ENCODE measurements at regions not wholly inside any gene's neighbourhood (a gene's known extent, or its start where the extent isn't known, plus 50 kb on each side); places are given as distances from the start of the nearest gene placed in this dataset.
A peak's percentile ranks its signal among the peaks of the same experiment; 100 is the strongest.
"Not testable (repeated sequence)": the region's sequence is repeated elsewhere in the genome, so short reads cannot be mapped to it uniquely, and the experiment has no call there.

GRCh38 chr5:62199792-62200716 is 106.0 kb upstream of the KIF2A start:
- H3K27ac Mint-ChIP-seq = no peak overlapping the region
- no peaks in the 10 kb centered on the region for H3K36me3 Mint-ChIP-seq (ENCODE audit: low read depth)
- H3K9me3 Mint-ChIP-seq = no peaks in the 10 kb centered on the region
- no peak overlapping the region for H3K4me3 Mint-ChIP-seq
- intact Hi-C loops (cut with micrococcal nuclease) = no loop called here
- H3K4me1 Mint-ChIP-seq (ENCODE audit: low read depth) = no peaks in the 10 kb centered on the region
- H3K27me3 Mint-ChIP-seq = no peaks in the 10 kb centered on the region

DNA sequence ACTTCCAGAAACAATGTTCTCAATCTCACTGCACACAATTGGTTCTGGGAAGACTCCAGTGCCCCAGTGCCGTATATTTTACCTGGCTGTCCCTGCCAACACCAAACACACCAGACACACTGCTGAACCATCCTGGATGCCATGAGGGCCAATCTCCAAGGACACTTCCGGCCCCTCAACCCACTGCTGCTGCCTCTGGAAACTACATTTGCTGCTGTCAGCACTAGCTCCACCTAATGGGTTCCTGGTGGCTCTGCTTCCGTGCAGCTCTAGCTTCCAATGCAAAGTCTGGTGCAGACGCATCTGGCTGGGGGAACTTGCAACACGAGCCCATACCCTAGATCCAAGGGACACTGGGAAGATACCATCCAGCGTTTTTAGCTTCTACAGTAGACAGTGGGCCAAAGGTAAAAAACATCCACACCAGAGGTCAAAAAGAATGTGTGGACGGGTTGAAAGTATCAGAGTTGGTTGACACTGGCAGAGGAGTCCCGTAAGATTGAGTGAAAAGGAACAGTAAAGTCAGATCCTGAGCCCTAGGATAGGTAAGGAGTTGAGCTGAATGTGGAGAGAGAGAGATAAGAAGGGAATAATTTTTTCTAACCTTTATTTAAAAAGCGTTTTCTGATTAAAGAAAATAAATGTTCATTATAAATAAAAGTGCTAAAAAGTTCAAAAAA is 99.7 kb upstream of the KIF2A start:
- no peak overlapping the region for H3K4me3 Mint-ChIP-seq
- H3K4me1 Mint-ChIP-seq (ENCODE audit: low read depth) = no peaks in the 10 kb centered on the region
- no peaks in the 10 kb centered on the region for H3K27me3 Mint-ChIP-seq
- intact Hi-C loops (cut with micrococcal nuclease) = no loop called here
- H3K27ac Mint-ChIP-seq = no peak overlapping the region
- H3K36me3 Mint-ChIP-seq (ENCODE audit: low read depth) = no peaks in the 10 kb centered on the region
- no peaks in the 10 kb centered on the region for H3K9me3 Mint-ChIP-seq

DNA sequence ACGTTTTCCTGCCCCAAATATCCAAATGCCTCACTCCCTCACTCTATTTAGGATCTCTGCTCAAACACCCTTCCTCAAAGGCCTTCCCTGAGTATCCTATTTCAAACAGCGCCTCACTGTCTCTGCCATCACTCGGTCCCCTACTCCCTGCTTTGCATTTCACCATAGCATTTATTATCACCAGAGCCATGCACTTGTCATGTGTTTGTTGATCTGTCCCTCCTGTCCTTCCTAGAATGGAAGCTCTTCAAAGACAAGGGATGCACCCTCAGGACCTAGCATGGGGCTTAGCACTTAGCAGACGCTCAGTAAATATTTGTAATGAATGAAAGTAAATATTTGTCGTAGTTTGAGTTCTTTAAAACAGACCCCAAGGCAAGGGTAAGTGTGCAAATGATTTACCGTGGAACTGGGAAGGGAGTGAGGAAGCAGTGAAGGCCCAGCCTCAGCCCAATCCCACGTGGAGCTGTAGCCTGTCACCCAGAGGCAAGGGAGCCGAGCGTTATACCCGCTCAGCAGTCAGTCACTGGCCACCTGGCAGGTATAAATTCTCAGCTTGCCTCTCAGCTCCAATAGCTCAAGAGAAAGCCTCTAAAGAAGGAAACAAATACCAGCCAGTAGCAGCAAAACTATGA is 97.7 kb upstream of the KIF2A start:
- no peak overlapping the region for H3K4me3 Mint-ChIP-seq
- H3K36me3 Mint-ChIP-seq (ENCODE audit: low read depth) = no peaks in the 10 kb centered on the region
- H3K9me3 Mint-ChIP-seq = no peaks in the 10 kb centered on the region
- H3K27ac Mint-ChIP-seq = no peak overlapping the region
- H3K4me1 Mint-ChIP-seq (ENCODE audit: low read depth) = no peaks in the 10 kb centered on the region
- H3K27me3 Mint-ChIP-seq = no peaks in the 10 kb centered on the region
- intact Hi-C loops (cut with micrococcal nuclease) = no loop called here

DNA sequence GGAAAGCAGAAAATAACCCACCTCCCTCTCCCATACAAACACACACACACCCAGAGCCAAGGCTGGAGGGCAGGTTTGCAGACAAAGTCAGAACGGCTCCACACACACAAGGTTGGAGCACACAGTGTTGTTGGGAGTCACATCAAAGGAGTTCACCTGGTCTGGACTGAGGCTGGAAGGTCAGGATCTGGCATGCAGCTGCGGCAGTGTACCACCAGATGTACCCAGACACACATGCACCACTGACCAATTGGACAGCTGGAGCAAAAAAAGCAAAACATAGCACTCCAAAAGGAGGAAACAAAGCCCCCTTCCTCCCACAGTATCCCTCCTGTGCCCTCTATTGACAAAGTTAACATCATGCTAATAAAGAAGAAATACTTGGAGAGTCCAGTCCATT is 94.6 kb upstream of the KIF2A start:
- Mint-ChIP-seq H3K4me3 (no peak overlapping the region), H3K36me3 (ENCODE audit: low read depth) (no peaks in the 10 kb centered on the region), H3K4me1 (ENCODE audit: low read depth) (no peaks in the 10 kb centered on the region), H3K27ac (no peak overlapping the region), H3K27me3 (no peaks in the 10 kb centered on the region), H3K9me3 (no peaks in the 10 kb centered on the region)
- intact Hi-C loops (cut with micrococcal nuclease) = no loop called here

GRCh38 chr5:62212648-62213047 is 93.4 kb upstream of the KIF2A start:
- Mint-ChIP-seq H3K4me1 (ENCODE audit: low read depth) (no peaks in the 10 kb centered on the region), H3K9me3 (no peaks in the 10 kb centered on the region), H3K36me3 (ENCODE audit: low read depth) (no peaks in the 10 kb centered on the region), H3K27ac (no peak overlapping the region), H3K27me3 (no peaks in the 10 kb centered on the region), H3K4me3 (no peak overlapping the region)
- intact Hi-C loops (cut with micrococcal nuclease) = no loop called here

DNA sequence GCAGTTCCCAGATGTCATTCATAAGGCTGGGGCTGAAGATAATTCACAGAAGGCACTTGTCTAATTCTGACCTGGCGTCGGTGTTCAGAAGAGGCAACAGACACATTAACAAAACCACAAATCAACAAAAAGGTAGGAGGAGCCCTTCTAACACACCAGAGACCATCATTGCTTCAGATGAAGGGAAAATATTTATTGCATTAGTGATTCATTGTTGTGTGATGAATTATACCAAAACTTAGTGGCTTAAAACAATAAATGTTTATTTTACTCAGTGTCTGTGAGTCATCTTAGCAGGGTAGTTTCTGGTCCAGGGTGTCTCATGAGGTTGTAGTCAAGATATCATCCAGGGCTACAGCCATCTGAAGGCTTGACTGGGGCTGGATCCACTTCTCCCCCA is 91.3 kb upstream of the KIF2A start:
- H3K36me3 Mint-ChIP-seq (ENCODE audit: low read depth) = no peaks in the 10 kb centered on the region

GRCh38 chr5:62216603-62217002 is 89.4 kb upstream of the KIF2A start:
- H3K4me1 Mint-ChIP-seq (ENCODE audit: low read depth); H3K27me3 Mint-ChIP-seq; H3K27ac Mint-ChIP-seq; intact Hi-C loops (cut with micrococcal nuclease); H3K9me3 Mint-ChIP-seq; H3K4me3 Mint-ChIP-seq; H3K36me3 Mint-ChIP-seq (ENCODE audit: low read depth): not testable (repeated sequence)

More for the DNA sequence above, 91.3 kb upstream of the KIF2A start:
- intact Hi-C loops (cut with micrococcal nuclease) = no loop called here
- Mint-ChIP-seq H3K27ac (no peak overlapping the region), H3K4me3 (no peak overlapping the region), H3K4me1 (ENCODE audit: low read depth) (no peaks in the 10 kb centered on the region), H3K9me3 (no peaks in the 10 kb centered on the region), H3K27me3 (no peaks in the 10 kb centered on the region)

DNA sequence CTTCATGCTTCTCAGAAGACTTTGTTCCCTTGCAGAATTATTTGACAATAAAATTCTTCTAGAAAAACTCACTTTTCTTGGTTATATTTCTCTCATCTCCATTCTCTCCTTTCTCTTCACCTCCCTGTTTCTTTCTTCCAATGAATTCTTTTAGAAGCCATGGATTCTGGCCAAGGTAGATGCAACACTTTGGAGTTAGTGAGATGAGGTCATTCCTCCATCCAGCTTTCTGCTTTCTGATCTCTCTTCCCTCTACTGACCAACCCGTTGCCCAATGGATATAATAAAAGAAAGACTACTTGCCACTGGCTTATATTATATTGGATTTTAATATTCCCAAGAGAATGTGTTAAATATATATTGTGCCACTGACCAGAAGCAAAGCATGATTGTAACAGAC is 88.9 kb upstream of the KIF2A start:
- H3K27ac Mint-ChIP-seq; intact Hi-C loops (cut with micrococcal nuclease); H3K4me1 Mint-ChIP-seq (ENCODE audit: low read depth); H3K4me3 Mint-ChIP-seq; H3K36me3 Mint-ChIP-seq (ENCODE audit: low read depth); H3K9me3 Mint-ChIP-seq; H3K27me3 Mint-ChIP-seq: not testable (repeated sequence)

DNA sequence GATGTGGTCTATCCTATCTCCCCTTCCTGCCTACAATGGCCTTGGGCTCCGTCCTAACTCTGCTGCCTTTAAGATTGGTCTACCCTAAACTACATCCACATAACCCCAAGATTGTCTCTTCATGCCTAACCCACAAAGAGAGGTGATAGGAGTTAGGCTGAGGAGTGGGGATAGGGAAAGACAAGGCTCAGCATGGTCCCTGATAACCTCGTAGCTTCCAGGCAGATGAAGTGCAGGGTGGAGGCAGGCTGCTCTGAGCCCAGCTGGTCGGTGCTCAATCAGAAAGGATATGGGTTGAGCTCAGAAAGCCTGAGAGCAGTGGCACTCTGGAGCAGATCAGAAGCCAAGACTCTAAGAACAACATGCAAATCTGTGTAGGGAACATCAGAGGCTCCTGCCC is 87.1 kb upstream of the KIF2A start:
- H3K9me3 Mint-ChIP-seq; H3K4me3 Mint-ChIP-seq; H3K27me3 Mint-ChIP-seq; H3K36me3 Mint-ChIP-seq (ENCODE audit: low read depth); H3K27ac Mint-ChIP-seq; intact Hi-C loops (cut with micrococcal nuclease); H3K4me1 Mint-ChIP-seq (ENCODE audit: low read depth): not testable (repeated sequence)

DNA sequence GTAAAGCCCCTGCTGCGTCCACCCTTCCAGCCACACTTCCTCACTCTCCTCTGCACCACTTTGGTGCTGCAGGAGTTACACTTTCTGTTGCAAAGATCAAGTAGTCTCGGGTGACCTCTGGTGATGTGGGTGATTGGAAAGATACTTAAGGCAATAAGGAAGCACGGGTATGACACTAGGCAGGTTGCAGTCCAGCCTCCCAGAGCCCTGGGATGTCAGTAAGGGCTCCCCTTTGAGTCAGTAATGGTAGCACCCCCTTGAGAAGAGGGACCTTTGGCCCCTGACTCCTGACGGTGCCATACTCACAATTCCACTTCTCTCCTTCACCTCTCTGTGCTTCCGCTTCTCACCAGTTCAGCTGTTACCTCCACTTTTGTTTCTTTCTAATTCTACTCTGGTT is 84.1 kb upstream of the KIF2A start:
- not testable (repeated sequence) for H3K4me1 Mint-ChIP-seq (ENCODE audit: low read depth); H3K27me3 Mint-ChIP-seq; H3K4me3 Mint-ChIP-seq; H3K27ac Mint-ChIP-seq; H3K9me3 Mint-ChIP-seq; H3K36me3 Mint-ChIP-seq (ENCODE audit: low read depth)
- intact Hi-C loops (cut with micrococcal nuclease) = loop anchor here (5.0 kb wide), 1 partner anchor 130 kb away; no protein-coding TSS in a partner anchor

DNA sequence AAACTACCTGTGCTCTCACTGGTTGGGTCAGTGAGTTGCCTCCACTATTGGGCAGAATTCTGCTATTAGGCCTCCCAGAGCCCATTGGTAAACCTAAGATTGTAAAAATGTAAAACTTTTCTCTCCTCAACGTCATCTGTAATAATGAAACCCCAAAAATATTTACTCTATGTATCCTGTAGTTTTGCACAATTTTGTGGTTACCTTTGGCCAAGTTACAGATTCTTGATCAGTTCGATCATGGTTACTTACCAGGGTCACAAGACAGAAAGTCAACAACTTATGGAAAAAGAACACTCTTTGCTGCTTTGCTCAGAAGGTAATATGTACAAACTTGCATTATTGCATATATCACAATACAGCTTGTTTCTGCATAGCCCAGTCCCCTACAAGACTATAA is 83.7 kb upstream of the KIF2A start:
- not testable (repeated sequence) for H3K9me3 Mint-ChIP-seq; H3K27me3 Mint-ChIP-seq; H3K4me1 Mint-ChIP-seq (ENCODE audit: low read depth); H3K36me3 Mint-ChIP-seq (ENCODE audit: low read depth); H3K4me3 Mint-ChIP-seq; H3K27ac Mint-ChIP-seq
- intact Hi-C loops (cut with micrococcal nuclease) = loop anchor here (5.0 kb wide), 1 partner anchor 130 kb away; no protein-coding TSS in a partner anchor

DNA sequence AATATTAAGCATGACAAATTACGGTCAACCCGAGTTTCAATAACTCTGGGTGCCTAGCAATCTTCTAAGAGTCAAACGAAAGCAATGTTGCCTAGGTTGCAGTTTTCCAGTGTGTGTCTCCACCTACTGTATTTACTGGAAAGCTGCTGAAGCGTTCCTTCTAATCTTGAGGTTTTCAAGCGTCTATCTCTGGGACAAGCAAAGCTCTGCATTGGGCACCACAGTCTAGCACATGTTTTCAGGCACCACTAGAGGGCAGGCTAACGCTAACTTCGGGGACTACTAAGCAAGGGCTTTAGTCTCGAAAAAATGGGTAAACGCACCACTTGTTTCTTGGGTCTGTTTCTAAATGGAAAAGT is 82.7 kb upstream of the KIF2A start:
- H3K27ac Mint-ChIP-seq = peak overlapping the region; percentile 66
- not testable (repeated sequence) for H3K4me1 Mint-ChIP-seq (ENCODE audit: low read depth); H3K27me3 Mint-ChIP-seq; H3K9me3 Mint-ChIP-seq; H3K36me3 Mint-ChIP-seq (ENCODE audit: low read depth)
- H3K4me3 Mint-ChIP-seq = peak overlapping the region; percentile 73
- intact Hi-C loops (cut with micrococcal nuclease) = loop anchor here (5.0 kb wide), 1 partner anchor 129 kb away; no protein-coding TSS in a partner anchor

DNA sequence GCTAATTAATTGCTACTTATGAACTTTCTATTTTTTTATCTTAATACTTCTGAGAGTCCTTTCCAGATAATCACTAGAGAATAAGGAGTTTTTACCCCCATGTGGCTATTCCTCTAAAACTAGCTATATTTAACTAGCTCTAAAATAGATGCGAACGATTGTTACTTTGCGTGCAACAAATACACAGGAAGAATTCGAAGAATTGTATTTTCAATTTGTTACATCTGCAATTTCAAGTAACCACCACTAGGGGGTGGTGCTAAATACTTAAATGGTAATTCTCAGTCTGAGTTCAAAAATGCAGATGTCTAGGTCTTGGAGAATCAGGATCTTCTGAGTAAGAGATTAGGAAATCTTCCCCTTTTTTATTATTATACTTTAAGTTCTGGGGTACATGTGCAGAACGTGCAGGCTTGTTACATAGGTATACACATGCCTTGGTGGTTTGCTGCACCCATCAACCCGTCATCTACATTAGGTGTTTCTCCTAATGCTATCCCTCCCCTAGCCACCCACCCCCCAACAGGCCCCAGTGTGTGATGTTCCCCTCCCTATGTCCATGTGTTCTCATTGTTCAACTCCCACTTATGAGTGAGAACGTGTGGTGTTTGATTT is 80.9 kb upstream of the KIF2A start:
- not testable (repeated sequence) for H3K36me3 Mint-ChIP-seq (ENCODE audit: low read depth); H3K27me3 Mint-ChIP-seq; H3K9me3 Mint-ChIP-seq; H3K27ac Mint-ChIP-seq; H3K4me3 Mint-ChIP-seq
- intact Hi-C loops (cut with micrococcal nuclease) = loop anchor here (2.0 to 5.0 kb wide), 2 partner anchors 82 to 127 kb away; partner anchors contain the start of gene KIF2A
- peaks cover 12% of the 10 kb centered on the region for H3K4me1 Mint-ChIP-seq (ENCODE audit: low read depth)

DNA sequence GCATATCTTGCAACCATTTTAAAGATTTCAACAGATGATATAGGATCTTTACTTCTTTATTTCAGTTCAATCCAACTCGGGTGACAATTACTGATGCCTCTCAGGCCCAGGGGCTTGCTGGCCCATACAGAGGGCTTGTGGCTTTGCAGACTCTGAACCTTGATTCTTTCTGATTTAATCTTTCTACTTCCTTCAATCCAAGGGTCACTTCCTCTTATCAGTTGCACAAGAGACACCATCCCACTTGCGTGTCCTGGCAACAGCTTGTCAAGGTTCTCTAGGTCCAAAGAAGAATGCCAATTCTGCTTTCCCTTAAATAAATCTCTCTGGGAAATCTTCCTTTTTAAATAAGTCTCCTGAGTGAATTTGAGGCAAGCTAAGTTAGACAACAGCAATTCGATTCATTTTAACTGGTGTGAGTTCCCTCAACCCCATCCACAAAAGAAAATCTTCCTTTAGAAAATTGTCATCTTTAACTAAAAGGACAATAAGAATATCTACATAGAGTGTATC is 75.1 kb upstream of the KIF2A start:
- intact Hi-C loops (cut with micrococcal nuclease) = not testable (repeated sequence)

More for the DNA sequence above, 75.1 kb upstream of the KIF2A start:
- H3K4me3 Mint-ChIP-seq; H3K9me3 Mint-ChIP-seq; H3K27ac Mint-ChIP-seq; H3K36me3 Mint-ChIP-seq (ENCODE audit: low read depth); H3K27me3 Mint-ChIP-seq: not testable (repeated sequence)
- H3K4me1 Mint-ChIP-seq (ENCODE audit: low read depth) = peaks cover 30% of the 10 kb centered on the region

All from dendritic cell treated with granulocyte-macrophage colony-stimulating factor and Interleukin-4, amounts not matched to agents 40 ng/mL and 50 ng/mL, for 4 days (primary cell).